HG03354 (cell line): ENCODE measurements at regions not wholly inside any gene's neighbourhood (a gene's known extent, or its start where the extent isn't known, plus 50 kb on each side); places are given as distances from the start of the nearest gene placed in this dataset.

ENCODE experiments used
- ATAC-seq: cut with Tn5 transposase; IDR thresholded peaks from one replicate; pipeline ENCODE4 v1.9.1; 2021; ENCODE audit warnings: mild to moderate bottlenecking; ENCODE audit not compliant: unreplicated experiment, poor library complexity, severe bottlenecking

DNA sequence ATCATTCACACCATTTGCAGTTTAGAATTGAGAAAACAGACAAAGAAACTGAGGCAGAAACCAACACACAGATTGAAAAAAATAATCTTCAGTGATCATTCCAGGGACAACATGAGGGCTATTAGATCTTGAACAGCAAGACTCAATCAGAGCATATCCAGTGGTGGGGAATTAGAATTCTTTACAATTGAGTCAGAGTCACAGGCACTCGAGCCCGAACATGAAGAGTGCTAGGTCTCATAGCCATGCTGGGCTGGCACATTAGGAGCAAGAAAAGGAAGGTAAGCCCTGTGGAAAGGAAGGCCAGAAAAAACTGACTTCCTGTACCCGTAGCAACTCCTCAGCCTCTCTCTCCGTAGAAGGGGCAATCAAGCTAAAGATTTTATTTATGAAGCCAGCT, 419.9 kb downstream of the HAO1 start:
- no peak for ATAC-seq

DNA sequence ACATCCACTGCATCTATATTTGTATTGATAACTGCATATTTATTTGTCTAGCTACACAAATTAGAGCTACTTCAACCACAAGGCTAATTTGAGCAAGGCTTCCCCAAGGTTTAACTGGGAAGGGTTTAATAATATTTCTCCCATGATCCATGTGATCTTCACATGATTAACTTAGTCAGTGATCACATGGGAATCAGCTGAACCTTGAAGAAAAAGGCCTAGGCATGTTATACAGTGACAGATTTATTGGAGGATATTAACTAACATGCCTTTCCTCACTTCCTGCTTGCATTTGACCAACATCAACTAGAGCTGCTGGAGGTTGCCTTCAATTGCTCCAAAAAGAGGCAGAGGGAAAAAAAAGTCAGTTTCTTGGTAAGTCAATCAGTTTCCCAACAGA, 417.0 kb downstream of the HAO1 start:
- ATAC-seq: no peak

DNA sequence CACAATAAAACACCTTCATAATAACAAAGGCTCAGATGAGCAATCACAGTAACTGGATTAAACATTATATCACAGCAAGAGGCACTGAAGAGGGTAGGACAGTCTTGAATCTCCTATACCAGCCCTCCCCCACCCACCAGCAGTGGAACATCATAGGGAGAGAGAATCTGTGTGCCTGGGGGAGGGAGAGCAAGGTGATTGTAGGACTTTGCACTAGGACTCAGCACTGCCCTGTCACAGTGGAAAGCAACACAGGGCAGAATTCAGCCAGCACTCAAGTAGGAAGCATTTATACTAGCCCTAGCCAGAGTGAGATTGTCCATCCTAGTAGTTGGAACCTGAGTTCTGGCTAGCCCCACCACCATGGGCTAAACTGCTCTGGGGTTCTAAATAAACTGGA, 400.2 kb downstream of the HAO1 start:
- ATAC-seq: no peak

DNA sequence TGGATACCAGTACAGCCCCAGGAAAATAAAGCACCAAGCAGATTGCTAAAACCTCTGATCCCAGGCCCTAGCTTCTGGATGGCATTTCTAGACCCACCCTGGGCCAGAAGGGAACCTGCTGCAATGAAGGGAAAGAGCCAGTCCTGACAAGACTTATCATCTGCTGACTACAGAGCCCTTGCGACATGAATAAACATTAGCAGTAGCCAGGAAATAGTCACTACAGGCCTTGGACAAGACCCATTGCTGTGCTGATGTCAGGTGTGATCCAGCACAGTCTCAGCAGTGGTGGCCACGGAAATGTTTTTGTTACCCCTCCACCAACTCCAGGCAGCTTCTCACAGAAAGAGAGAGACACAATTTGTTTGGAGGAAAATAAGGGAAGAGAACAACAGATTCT, 399.3 kb downstream of the HAO1 start:
- no peak for ATAC-seq

DNA sequence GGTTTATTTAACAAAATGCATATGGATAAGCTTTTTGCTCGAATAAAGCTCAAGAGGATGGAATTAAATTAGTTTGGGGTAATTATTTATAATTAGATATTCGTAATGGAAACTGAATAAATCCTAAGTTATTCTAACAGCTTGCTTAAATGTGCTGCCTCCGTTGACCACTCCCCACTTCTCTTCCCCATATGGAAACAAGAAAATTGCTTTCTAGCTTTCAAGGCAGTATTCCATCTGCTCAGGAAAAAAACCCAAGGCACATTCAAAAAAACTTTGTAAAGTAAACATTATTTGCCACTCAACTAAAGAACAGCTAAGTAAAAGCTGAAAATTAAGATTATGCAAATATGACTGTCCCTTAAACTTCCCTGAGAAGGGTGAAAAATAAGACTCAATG, 369.2 kb downstream of the HAO1 start:
- ATAC-seq: no peak

DNA sequence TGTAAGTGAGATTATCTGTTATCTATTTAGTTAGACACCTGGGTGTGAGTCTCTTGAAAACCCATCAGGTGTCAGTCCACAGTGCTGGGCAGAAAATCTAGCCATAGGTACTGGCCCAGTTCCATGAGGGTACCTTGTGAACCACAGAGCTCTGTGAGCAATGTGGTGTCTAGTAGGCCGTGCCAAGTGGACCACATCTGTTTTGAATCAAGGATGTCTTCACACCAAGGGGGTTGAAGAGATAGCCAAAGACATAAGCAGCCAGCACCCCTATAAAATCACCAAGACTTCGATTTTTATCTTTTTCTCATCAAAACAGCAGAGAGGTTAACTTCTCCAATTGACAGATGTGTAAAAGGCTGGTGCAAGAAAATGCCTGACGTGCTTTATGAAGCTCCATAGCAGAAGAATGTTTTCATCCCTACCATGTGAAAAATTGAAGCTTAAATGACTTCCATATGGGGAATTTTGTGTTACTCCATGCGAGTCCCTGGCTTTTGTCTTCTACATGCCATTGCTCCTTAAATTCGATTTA, 368.7 kb downstream of the HAO1 start:
- no peak for ATAC-seq

DNA sequence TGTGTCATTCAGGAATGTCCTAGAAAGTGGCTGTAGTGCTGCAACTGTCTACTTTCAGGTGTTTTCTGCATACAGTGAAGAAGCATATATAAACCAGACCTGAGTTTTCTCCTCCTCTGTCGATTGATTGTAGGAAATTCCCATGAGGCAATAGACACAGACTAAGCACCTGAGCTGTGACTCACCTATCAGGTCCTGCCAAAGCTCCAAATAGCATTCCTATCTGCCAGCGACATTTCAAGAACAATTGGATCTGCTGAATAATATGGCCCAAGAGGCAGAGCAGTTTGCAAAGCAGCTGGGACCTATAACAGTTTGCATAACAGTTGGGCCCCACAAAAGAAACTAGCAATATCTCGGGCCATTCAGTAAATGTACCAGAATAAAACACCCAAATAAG, 360.4 kb downstream of the HAO1 start:
- no peak for ATAC-seq

DNA sequence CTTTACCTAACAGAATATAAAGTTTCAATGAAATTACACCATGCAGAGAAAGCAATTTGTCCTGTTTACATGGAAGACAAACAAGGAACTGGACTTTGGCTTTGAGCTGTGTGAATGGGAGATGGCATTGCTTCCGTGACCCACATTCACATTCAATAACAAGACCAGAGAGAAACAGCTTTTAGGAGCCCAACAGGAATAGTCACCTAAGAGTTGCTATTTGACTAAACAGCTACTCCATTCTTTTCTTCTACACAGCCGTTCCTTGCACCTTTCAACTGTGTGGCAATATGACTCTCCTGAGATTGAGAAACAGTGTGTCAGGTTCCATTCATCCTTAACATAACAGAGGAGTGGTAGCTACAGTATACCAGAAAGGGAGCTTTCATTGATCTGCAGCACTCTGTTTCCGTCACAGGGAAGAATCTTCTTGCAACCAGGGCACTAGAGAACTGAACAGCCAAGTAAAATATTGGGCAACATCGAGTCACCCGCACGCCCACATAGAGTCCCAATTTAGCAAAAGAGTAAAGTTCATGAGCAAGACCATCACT, 355.1 kb downstream of the HAO1 start:
- ATAC-seq: no peak

DNA sequence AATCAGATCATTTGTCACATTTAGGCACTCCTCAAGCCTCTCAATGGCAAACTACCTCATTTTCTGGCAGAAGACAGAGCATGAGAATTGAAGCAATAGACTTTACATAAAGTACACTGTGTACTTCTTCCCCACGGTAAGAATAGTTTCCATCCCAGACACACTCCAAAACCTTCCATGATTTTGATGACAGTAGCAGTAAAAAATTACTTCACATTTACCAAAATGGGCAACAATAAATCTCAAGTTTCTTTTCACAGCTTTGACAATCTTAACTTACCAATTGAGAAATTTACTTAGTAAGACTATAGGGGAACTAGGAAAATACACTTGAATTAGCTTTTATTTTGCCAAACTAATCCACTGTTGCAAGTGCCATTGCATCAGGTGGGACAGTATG, 353.8 kb downstream of the HAO1 start:
- no peak for ATAC-seq

DNA sequence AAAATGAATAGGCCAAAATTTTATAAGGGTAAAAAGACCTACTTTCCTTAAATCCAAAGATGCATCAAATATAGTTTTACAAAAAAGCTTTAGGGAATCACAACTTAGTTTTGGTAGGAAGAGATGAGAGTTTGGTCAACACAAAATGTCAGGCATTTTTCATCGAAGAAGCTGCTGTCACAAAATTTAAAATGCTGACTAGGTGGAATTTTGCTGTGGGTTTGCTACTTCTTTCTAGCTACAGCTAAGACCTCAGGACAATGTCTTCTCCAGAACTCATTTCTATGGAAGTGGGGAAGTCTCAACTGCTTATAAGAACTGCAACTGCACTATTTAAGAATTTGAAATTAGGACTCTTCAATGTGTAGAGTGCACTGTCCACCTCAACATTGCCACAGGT, 351.1 kb downstream of the HAO1 start:
- no peak for ATAC-seq

DNA sequence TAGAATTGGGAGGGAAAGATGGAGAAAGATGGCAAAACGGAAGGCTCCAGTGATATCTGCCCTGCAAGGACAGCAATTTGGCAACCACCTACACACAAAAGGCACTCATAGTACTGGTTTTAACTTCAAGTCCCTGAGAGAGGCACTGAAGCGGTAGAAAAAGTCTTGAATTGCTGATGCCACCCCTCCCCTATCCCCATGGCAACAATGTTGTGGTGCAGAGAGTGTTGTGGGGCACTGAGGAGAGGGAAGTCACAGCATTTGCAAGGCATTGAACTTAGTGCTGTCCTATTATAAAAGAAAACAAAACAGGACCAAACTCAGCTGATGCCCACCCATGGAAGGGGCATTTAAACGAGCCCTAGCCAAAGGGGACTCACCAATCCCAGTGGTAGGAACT, 343.7 kb downstream of the HAO1 start:
- ATAC-seq: no peak

DNA sequence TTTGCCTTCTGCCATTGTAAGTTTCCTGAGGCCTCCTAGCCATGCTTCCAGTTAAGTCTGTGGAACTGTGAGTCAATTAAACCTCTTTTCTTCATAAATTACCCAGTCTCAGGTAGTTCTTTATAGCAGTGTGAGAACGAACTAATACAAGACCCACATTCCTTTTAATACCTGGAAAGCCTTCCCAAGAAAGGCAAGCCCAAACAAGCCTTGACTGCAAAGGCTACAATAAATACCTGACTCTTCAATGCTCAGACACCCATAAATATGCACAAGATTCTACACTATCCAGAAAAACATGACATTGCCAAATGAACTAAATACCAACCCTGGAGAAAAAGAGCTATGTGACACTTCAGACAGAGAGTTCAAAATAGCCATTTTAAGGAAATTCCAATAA, 338.8 kb downstream of the HAO1 start:
- no peak for ATAC-seq

DNA sequence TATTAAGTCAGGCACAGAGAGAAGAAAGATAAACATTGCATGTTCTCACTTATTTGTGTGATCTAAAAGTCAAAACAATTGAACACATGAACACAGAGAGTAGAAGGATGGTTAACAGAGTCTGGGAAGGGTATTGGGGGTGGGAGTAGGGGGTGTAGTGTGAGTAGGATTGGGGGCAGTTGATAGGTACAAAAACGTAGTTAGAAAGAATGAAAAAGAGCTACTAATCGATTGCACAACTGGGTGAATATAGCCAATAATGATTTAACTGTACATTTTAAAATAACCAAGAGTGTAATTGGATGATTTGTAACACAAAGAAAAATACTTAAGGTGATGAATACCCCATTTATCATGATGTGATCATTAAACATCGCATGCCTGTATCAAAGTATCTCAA, 333.3 kb downstream of the HAO1 start:
- ATAC-seq: no peak

DNA sequence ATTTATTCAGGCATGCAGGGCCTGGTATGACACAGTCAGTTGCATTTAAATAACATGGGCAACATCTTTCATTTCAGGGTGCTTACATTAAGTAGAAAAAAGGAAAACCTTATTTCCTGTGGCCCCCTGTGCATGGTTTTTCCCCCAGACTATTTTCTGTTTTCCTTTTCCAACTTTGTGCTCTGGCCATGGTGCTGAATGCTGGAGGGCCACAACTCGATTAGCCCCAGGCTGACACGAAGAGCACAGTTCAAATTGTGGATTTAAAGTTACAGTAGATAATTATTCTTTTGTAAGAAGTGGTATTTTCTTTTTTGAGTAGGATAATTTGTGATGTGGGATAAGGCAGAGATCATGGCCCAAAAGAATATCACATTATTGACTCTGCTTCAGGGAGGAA, 332.0 kb downstream of the HAO1 start:
- no peak for ATAC-seq

DNA sequence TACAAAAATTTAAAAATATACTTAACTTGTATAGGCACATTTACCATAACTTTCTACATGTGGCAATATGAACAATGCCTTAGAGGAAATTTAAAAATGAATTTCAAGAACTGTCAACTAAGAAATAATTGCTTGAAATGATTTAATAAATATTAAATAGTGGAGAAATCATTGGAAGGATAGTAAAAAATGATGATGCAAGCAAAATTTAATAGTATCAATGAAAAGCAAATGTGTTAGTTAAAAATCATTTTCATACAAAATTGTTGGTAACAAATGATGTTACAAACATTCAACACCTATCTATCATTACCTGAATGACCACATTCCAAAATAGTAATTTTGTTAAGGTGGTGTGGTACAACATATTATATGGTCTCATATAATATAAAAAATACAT, 331.0 kb downstream of the HAO1 start:
- ATAC-seq: no peak

DNA sequence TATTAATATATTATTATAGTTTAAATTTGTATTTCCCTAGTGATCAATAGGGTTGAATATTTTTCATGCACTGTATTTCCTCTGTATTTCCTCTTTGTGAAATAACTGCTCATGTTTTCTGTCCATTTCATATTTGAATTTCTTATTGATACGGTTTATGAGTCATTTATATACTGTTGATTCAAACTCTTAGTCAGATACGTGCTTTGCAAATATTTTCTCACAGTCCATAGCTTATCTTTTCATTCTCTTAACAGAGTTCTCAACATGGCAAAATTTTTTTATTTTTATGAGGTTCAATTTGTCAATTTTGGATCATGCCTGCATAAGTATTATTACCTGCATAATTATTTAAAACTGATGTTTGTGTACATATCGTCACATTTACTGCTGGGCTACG, 329.6 kb downstream of the HAO1 start:
- ATAC-seq: no peak

DNA sequence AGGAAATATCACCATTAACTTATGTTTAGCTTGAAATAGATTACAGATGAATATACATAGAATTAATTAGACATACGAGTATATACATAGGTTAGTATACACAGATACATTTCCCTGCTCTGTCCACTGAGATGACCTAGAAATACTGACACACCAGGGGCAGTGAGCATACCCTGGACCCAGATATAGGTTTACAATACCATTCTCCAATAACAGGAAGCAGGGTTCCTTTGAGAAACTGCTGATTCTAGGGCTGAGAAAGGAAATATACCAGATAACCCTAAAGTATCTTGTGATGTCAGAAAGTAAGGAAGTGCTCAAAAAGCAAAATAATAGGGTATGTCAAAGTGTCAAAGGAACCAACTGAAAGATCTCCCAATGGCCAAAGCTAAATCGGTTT, 322.5 kb downstream of the HAO1 start:
- ATAC-seq: no peak

DNA sequence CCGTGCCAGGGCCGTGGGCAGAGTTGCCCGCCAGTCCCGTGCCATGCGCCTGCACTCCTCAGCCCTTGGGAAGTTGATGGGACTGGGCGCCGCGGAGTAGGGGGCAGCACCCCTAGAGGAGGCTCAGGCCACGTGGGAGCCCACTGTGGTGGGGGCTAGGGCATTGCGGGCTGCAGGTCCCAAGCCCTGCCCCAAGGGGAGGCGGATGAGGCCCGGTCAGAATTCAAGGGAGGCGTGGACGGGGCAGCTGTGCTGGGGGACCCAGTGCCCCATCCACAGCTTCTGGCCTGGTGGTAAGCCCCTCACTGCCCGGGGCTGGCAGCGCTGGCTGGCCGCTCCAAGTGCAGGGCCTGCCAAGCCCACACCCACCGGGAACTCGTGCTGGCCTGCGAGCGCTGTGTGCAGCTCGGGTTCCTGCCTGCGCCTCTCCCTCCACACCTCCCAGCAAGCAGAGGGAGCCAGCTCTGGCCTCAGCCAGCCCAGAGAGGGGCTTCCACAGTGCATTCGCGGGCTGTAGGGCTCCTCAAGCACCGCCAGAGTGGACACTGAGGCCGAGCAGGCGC, 317.8 kb downstream of the HAO1 start:
- no peak for ATAC-seq

DNA sequence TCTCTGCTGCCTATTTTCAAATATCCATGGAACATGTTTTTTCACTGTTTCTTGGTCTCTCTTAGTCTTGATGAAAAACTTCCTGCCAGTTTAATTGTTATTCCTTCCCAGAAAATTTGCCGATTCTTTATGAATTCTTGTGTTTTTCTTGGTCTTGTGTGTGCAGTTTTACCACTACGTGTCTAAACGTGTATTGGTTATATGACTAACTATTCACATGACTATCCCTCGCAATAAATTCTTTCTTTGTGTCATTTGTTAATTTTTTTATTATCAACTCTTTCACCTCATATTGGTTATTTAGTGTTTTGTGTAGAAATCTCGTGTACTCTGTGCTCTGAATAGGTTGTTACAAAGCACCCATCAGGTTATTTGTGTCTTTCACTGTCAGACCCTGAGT, 315.4 kb downstream of the HAO1 start:
- ATAC-seq: no peak

DNA sequence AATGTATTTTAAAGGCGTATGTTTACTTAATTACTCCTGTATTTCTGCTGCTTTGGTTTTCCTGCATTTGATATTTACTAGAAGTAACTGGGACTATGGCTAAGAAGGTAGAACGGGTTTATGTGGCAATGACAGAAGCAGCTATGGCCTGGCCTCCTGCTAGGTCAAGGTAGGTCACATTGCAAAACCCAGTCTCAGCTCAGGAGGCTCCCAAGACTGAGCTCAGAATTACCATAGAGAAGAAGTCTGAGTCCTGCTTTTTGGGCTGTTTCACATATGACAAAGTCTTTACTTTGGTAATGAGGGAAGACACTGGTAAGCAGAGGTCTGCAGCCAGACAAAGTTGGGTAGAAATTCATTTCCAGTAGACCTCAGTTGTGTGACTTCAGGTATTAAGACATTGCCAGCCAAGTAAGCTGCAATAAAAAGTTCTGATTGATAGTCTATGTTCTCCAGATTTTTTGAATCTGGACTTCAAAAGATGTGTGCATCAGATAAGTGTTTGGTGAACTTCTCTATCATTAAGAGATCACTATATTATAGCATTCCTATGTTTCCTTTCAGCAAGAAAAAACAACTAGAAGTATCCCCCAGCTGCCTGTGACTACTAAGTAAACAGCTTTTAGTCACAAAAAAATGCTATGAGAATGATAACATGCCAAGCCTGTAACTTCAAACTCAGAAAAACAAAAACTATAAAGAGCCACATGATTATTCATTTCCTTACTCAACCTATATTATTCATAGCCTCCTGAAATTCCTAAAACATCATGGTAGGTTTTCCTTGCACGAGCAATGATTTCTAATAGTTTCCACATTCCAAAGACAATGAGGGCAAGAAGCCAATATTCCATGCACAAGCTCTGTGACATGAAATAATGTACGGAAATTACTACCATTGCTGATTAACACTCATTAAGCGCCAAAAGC, 312.3 kb downstream of the HAO1 start:
- ATAC-seq: no peak

DNA sequence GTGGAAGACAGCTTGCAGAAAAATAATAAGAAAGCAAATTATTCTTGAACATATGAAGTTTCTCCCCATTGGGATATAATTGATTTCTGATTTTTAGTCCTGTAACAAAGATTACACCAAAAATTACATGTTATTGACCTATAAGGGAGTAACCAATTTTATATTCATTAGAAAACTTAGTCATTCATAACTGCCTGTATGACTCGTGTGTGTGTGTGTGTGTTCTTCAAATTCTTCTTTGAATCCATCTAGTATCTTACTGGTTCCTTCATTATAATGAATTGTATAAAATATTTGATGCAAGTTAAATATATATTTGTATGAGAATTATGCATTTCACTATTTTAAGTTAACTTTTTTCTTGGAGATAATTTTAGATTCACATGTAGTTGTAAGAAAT, 310.4 kb downstream of the HAO1 start:
- no peak for ATAC-seq
